Keratinocyte (primary cell): ENCODE measurements at regions not wholly inside any gene's neighbourhood (a gene's known extent, or its start where the extent isn't known, plus 50 kb on each side); places are given as distances from the start of the nearest gene placed in this dataset.

ENCODE experiments used
- DNase-seq: peaks from one replicate; pipeline ENCODE4 v3.0.0-alpha.2; 2011; ENCODE audit warnings: low read depth, missing footprints, low spot score
- FAIRE-seq: peaks from 2 replicates; lab custom pipeline; 2011; peaks lifted over from hg19 to GRCh38; lab: Jason Lieb, UNC
- H2AFZ ChIP-seq: 2 replicates; pipeline ENCODE4 v1.6.0; 2012; ENCODE audit warnings: low read length, control low read depth, inconsistent platforms; ENCODE audit not compliant: control insufficient read depth
- H3K27ac ChIP-seq: 2 replicates; pipeline ENCODE4 v1.5.1; 2011; ENCODE audit warnings: low read length; ENCODE audit not compliant: control insufficient read depth, insufficient read depth
- H3K27me3 ChIP-seq: 3 replicates; pipeline ENCODE4 v1.6.0; 2011; ENCODE audit warnings: low read length; ENCODE audit not compliant: control insufficient read depth, insufficient read depth; ENCODE audit errors: extremely low read depth
- H3K36me3 ChIP-seq, 2 experiments: 2 replicates in 1 of 2; 3 replicates in 1 of 2; pipeline ENCODE4 v1.5.1; 2011; ENCODE audit warnings: low read length in 2 of 2, mild to moderate bottlenecking in 1 of 2; ENCODE audit not compliant: control insufficient read depth in 2 of 2, insufficient read depth in 2 of 2; ENCODE audit errors: extremely low read depth in 1 of 2
- H3K4me1 ChIP-seq: 3 replicates; pipeline ENCODE4 v1.5.1; 2011; ENCODE audit warnings: low read length; ENCODE audit not compliant: control insufficient read depth, insufficient read depth; ENCODE audit errors: extremely low read depth
- H3K4me2 ChIP-seq: 3 replicates; pipeline ENCODE4 v1.6.0; 2011; ENCODE audit warnings: low read depth, low read length; ENCODE audit not compliant: control insufficient read depth, insufficient read depth; ENCODE audit errors: extremely low read depth
- H3K4me3 ChIP-seq, 3 experiments: fragments of 200-600 bp in 1 of 3; sonication (generic) in 1 of 3; 2 replicates in 2 of 3; 3 replicates in 1 of 3; pipeline ENCODE4 v1.5.1; 2011 to 2016; ENCODE audit warnings: low read length in 3 of 3, mild to moderate bottlenecking in 3 of 3, control low read depth in 2 of 3, inconsistent platforms in 1 of 3, low read depth in 1 of 3, mixed read lengths in 1 of 3, mixed run types in 1 of 3, moderate library complexity in 1 of 3; ENCODE audit not compliant: control insufficient read depth in 2 of 3, insufficient read depth in 2 of 3; ENCODE audit errors: extremely low read depth in 1 of 3
- H3K79me2 ChIP-seq: 2 replicates; pipeline ENCODE4 v1.6.0; 2012; ENCODE audit warnings: low read length; ENCODE audit not compliant: control insufficient read depth, insufficient read depth
- H3K9ac ChIP-seq: 3 replicates; pipeline ENCODE4 v1.6.0; 2011; ENCODE audit warnings: low read length; ENCODE audit not compliant: control insufficient read depth, insufficient read depth; ENCODE audit errors: extremely low read depth
- H3K9me1 ChIP-seq: 3 replicates; pipeline ENCODE4 v1.6.0; 2011; ENCODE audit warnings: low read length; ENCODE audit not compliant: control insufficient read depth, insufficient read depth; ENCODE audit errors: extremely low read depth
- H3K9me3 ChIP-seq: 2 replicates; pipeline ENCODE4 v1.5.1; 2012; ENCODE audit warnings: low read depth, low read length; ENCODE audit not compliant: control insufficient read depth
- H4K20me1 ChIP-seq: 3 replicates; pipeline ENCODE4 v1.6.0; 2011; ENCODE audit warnings: low read length; ENCODE audit not compliant: control insufficient read depth, insufficient read depth; ENCODE audit errors: extremely low read depth
- EZH2 ChIP-seq: IDR thresholded peaks from one replicate; pipeline ENCODE4 v1.6.1; 2012; ENCODE audit warnings: inconsistent platforms, mild to moderate bottlenecking, low read length, moderate library complexity
- dilution Hi-C: fragments of 300-500 bp; cut with MboI; formaldehyde crosslinking; loops from one replicate; pipeline ENCODE4 v1.7.0; 2020; ENCODE audit warnings: low sequenced_read_pairs; ENCODE audit not compliant: extremely low pct_ligation_motif_present
- TF ChIP-seq, protein P1 (sequence below), 3 experiments: IDR thresholded peaks in 1 of 3; conservative IDR thresholded peaks in 1 of 3; optimal IDR thresholded peaks in 1 of 3; 2 replicates in 2 of 3; 3 replicates in 1 of 3; pipeline versions ENCODE3 to v1.5.1; 2011; ENCODE audit warnings: low read length in 3 of 3, mild to moderate bottlenecking in 3 of 3, moderate library complexity in 2 of 3, control low read depth in 1 of 3, inconsistent platforms in 1 of 3; ENCODE audit not compliant: insufficient read depth in 2 of 3; ENCODE audit errors: extremely low read depth in 1 of 3

DNA sequence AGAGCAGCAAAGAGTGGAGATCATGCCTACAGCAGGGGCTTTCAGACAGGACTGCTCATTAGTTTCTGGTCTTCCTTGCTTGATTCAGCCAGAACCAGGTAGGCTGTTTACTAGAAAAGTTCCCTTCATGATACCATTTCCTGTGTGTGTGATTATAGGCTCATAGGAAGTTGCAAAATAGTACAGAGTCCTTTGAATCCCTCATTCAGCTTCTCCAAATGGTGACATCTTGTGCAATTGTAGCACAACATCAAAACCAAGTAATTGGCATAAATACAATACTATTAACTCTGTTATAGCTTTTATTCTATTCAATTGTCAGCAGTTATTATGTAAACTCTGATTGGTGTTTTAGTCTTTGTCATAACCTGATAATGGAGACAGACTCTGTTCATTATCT, 347.3 kb upstream of the CDH4 start:
- TF ChIP-seq, protein P1, sequence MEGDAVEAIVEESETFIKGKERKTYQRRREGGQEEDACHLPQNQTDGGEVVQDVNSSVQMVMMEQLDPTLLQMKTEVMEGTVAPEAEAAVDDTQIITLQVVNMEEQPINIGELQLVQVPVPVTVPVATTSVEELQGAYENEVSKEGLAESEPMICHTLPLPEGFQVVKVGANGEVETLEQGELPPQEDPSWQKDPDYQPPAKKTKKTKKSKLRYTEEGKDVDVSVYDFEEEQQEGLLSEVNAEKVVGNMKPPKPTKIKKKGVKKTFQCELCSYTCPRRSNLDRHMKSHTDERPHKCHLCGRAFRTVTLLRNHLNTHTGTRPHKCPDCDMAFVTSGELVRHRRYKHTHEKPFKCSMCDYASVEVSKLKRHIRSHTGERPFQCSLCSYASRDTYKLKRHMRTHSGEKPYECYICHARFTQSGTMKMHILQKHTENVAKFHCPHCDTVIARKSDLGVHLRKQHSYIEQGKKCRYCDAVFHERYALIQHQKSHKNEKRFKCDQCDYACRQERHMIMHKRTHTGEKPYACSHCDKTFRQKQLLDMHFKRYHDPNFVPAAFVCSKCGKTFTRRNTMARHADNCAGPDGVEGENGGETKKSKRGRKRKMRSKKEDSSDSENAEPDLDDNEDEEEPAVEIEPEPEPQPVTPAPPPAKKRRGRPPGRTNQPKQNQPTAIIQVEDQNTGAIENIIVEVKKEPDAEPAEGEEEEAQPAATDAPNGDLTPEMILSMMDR (optimal IDR thresholded peaks at IDR 0.05 in 1 of 3, IDR thresholded peaks at IDR 0.05 in 1 of 3, conservative IDR thresholded peaks at IDR 0.05 in 1 of 3; ENCODE audit: extremely low read depth in 1 of 3, insufficient read depth in 2 of 3, low read length in 3 of 3), result no peak
- no peak for TF ChIP-seq EZH2

DNA sequence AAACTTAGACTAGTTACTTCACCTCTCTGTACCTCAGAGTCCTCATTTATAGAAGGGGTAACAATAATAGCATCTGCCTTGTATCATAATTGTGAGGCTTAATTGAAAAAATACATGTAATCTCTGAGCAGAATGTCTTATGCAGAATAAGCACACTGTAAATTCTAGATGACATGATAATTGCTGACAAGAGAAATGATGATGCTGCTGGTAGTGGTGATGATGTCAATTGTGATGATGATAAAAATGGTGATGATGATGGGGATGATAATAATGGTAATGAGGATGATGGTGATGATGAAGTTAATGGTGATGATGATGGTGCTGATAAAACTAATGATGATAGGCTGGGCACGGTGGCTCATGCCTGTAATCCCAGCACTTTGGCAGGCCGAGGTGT, 346.1 kb upstream of the CDH4 start:
- Histone ChIP-seq H3K9ac (no peak overlapping the region), H2AFZ (no peak overlapping the region), H3K27ac (no peak overlapping the region), H3K79me2 (no peaks in the 10 kb centered on the region), H3K4me1 (no peaks in the 10 kb centered on the region), H3K4me3 (no peak overlapping the region), H3K36me3 (no peaks in the 10 kb centered on the region), H3K4me2 (no peak overlapping the region), H4K20me1 (no peaks in the 10 kb centered on the region), H3K27me3 (no peaks in the 10 kb centered on the region), H3K9me3 (peaks cover 2% of the 10 kb centered on the region), H3K9me1 (no peaks in the 10 kb centered on the region)
- TF ChIP-seq, protein P1 (optimal IDR thresholded peaks at IDR 0.05 in 1 of 3, IDR thresholded peaks at IDR 0.05 in 1 of 3, conservative IDR thresholded peaks at IDR 0.05 in 1 of 3; ENCODE audit: extremely low read depth in 1 of 3, insufficient read depth in 2 of 3, low read length in 3 of 3), result no peak
- no peak for TF ChIP-seq EZH2
- DNase-seq, result no peak
- FAIRE-seq, result no peak
- dilution Hi-C loops, result no loop called here

More for the DNA sequence above, 347.3 kb upstream of the CDH4 start:
- DNase-seq, result no peak
- Histone ChIP-seq H3K9me3 (peaks cover 2% of the 10 kb centered on the region), H3K4me3 (no peak overlapping the region), H3K79me2 (no peaks in the 10 kb centered on the region), H2AFZ (no peak overlapping the region), H3K27me3 (no peaks in the 10 kb centered on the region), H3K36me3 (no peaks in the 10 kb centered on the region), H3K9ac (no peak overlapping the region), H4K20me1 (no peaks in the 10 kb centered on the region), H3K9me1 (no peaks in the 10 kb centered on the region), H3K4me1 (no peaks in the 10 kb centered on the region), H3K4me2 (no peak overlapping the region), H3K27ac (no peak overlapping the region)
- FAIRE-seq, result no peak
- dilution Hi-C loops, result no loop called here
